Smooth muscle cell (in vitro differentiated cells): ENCODE measurements at regions not wholly inside any gene's neighbourhood (a gene's known extent, or its start where the extent isn't known, plus 50 kb on each side); places are given as distances from the start of the nearest gene placed in this dataset.
"Not testable (repeated sequence)": the region's sequence is repeated elsewhere in the genome, so short reads cannot be mapped to it uniquely, and the experiment has no call there.

ENCODE experiments used
- DNase-seq: peaks from one replicate; lab custom pipeline; 2025; ENCODE audit not compliant: unreplicated experiment; lab: John Stamatoyannopoulos, UW
- H2AFZ ChIP-seq: fragments of 200-600 bp; sonication (generic); 2 replicates; pipeline ENCODE4 v1.6.0; 2016; ENCODE audit warnings: antibody characterized with exemption, low read depth, mild to moderate bottlenecking
- H3F3A ChIP-seq: fragments of 200-600 bp; sonication (generic); 2 replicates; pipeline ENCODE4 v1.6.0; 2017; ENCODE audit warnings: antibody characterized with exemption, low read depth
- H3K27ac ChIP-seq: fragments of 200-600 bp; sonication (generic); 2 replicates; pipeline ENCODE4 v1.5.1; 2016; ENCODE audit warnings: low read depth, mild to moderate bottlenecking
- H3K27me3 ChIP-seq: fragments of 200-600 bp; sonication (generic); 2 replicates; pipeline ENCODE4 v1.6.1; 2016; ENCODE audit warnings: low read depth, mild to moderate bottlenecking
- H3K36me3 ChIP-seq: fragments of 200-600 bp; sonication (generic); 2 replicates; pipeline ENCODE4 v1.5.1; 2016; ENCODE audit warnings: low read depth
- H3K4me1 ChIP-seq: fragments of 200-600 bp; sonication (generic); 2 replicates; pipeline ENCODE4 v1.5.1; 2016; ENCODE audit warnings: low read depth
- H3K4me2 ChIP-seq: fragments of 200-600 bp; sonication (generic); 2 replicates; pipeline ENCODE4 v1.6.0; 2016; ENCODE audit warnings: mild to moderate bottlenecking
- H3K4me3 ChIP-seq: fragments of 200-600 bp; sonication (generic); 2 replicates; pipeline ENCODE4 v1.5.1; 2016; ENCODE audit warnings: mild to moderate bottlenecking
- H3K79me2 ChIP-seq: fragments of 200-600 bp; sonication (generic); 2 replicates; pipeline ENCODE4 v1.6.0; 2016; ENCODE audit warnings: low read depth, mild to moderate bottlenecking
- H3K9ac ChIP-seq: fragments of 200-600 bp; sonication (generic); 2 replicates; pipeline ENCODE4 v1.6.0; 2016; ENCODE audit warnings: low read depth
- H3K9me3 ChIP-seq: fragments of 200-600 bp; sonication (generic); replicated peaks from 2 replicates; pipeline ENCODE4 v1.5.1; 2016; ENCODE audit warnings: low read depth
- H4K20me1 ChIP-seq: fragments of 200-600 bp; sonication (generic); 2 replicates; pipeline ENCODE4 v1.6.0; 2016; ENCODE audit warnings: low read depth
- WGBS: methylation state at CpG from one replicate; pipeline ENCODE4 v1.1.7; 2016; ENCODE audit warnings: low lambda C conversion rate; 5-methylcytosine and 5-hydroxymethylcytosine counted together

GRCh38 chr9:40097992-40098391, 742.5 kb downstream of the SPATA31A1 start:
- not testable (repeated sequence) for H2AFZ ChIP-seq, DNase-seq, H3K9ac ChIP-seq, H3K4me3 ChIP-seq, H3F3A ChIP-seq, H3K79me2 ChIP-seq, H3K27ac ChIP-seq, H3K4me1 ChIP-seq, H3K27me3 ChIP-seq, H3K4me2 ChIP-seq, H3K36me3 ChIP-seq, H3K9me3 ChIP-seq, H4K20me1 ChIP-seq
- 4% methylated on average over 2 of the region's 2 CpGs for WGBS

GRCh38 chr9:40106003-40106782, 750.7 kb downstream of the SPATA31A1 start:
- not testable (repeated sequence) for H3K9me3 ChIP-seq, H3K27me3 ChIP-seq, H3F3A ChIP-seq, H3K79me2 ChIP-seq, H3K4me1 ChIP-seq, H3K36me3 ChIP-seq, DNase-seq, H3K27ac ChIP-seq, H4K20me1 ChIP-seq
- peak overlapping the region; percentile 90 for H2AFZ ChIP-seq
- peak overlapping the region; percentile 84 for H3K4me2 ChIP-seq
- WGBS: 10% methylated on average over 34 of the region's 71 CpGs
- H3K9ac ChIP-seq: peak overlapping the region; percentile 51
- H3K4me3 ChIP-seq: peak overlapping the region; percentile 67

- not testable (repeated sequence) for H3K36me3 ChIP-seq, H3K27ac ChIP-seq, H3K9me3 ChIP-seq, H3K9ac ChIP-seq, H3K79me2 ChIP-seq, H3F3A ChIP-seq, DNase-seq, H3K4me1 ChIP-seq, H3K27me3 ChIP-seq, H2AFZ ChIP-seq, H4K20me1 ChIP-seq
- no CpG with 5 or more reads among the region's 33 CpGs for WGBS
- Histone ChIP-seq H3K4me3 (peak overlapping the region; percentile 67), H3K4me2 (peak overlapping the region; percentile 65)
Observed at GRCh38 chr9:40106783-40107248, 751.3 kb downstream of the SPATA31A1 start.

- H3K27ac ChIP-seq, H3K79me2 ChIP-seq, H3K9ac ChIP-seq, H3K4me3 ChIP-seq, H4K20me1 ChIP-seq, H2AFZ ChIP-seq, H3K9me3 ChIP-seq, H3K27me3 ChIP-seq, H3K36me3 ChIP-seq, H3K4me2 ChIP-seq, H3K4me1 ChIP-seq, H3F3A ChIP-seq, DNase-seq: not testable (repeated sequence)
- 100% methylated on average over 9 of the region's 26 CpGs for WGBS
Observed at GRCh38 chr9:40107251-40107650, 751.8 kb downstream of the SPATA31A1 start.

GRCh38 chr9:40108465-40108864, 753.0 kb downstream of the SPATA31A1 start:
- H4K20me1 ChIP-seq, H3K4me2 ChIP-seq, H3K9ac ChIP-seq, H3K36me3 ChIP-seq, H3K4me3 ChIP-seq, H3K79me2 ChIP-seq, DNase-seq, H3K4me1 ChIP-seq, H3K27ac ChIP-seq, H3K9me3 ChIP-seq, H3F3A ChIP-seq, H3K27me3 ChIP-seq, H2AFZ ChIP-seq: not testable (repeated sequence)
- WGBS: 100% methylated on average over 4 of the region's 30 CpGs

GRCh38 chr9:40110751-40111150, 755.3 kb downstream of the SPATA31A1 start:
- H3K36me3 ChIP-seq, H3K4me2 ChIP-seq, H3K4me3 ChIP-seq, H3K79me2 ChIP-seq, H3K9ac ChIP-seq, H3K9me3 ChIP-seq, H3K27ac ChIP-seq, H3F3A ChIP-seq, H3K4me1 ChIP-seq, H3K27me3 ChIP-seq, H2AFZ ChIP-seq, H4K20me1 ChIP-seq, DNase-seq: not testable (repeated sequence)
- WGBS: 98% methylated on average over 10 of the region's 18 CpGs

- not testable (repeated sequence) for DNase-seq, H3K27me3 ChIP-seq, H4K20me1 ChIP-seq, H3K4me2 ChIP-seq, H2AFZ ChIP-seq, H3K27ac ChIP-seq, H3K9me3 ChIP-seq, H3K4me3 ChIP-seq, H3F3A ChIP-seq, H3K79me2 ChIP-seq, H3K9ac ChIP-seq, H3K36me3 ChIP-seq, H3K4me1 ChIP-seq
- WGBS: 89% methylated on average over 14 of the region's 27 CpGs
Observed at GRCh38 chr9:40111571-40111970, 756.1 kb downstream of the SPATA31A1 start.

GRCh38 chr9:40130598-40130997, 775.1 kb downstream of the SPATA31A1 start:
- DNase-seq, H3K27me3 ChIP-seq, H2AFZ ChIP-seq, H3K79me2 ChIP-seq, H3K4me2 ChIP-seq, H3K9ac ChIP-seq, H3K4me3 ChIP-seq, H4K20me1 ChIP-seq, H3K4me1 ChIP-seq, H3F3A ChIP-seq, H3K9me3 ChIP-seq, H3K36me3 ChIP-seq, H3K27ac ChIP-seq: not testable (repeated sequence)
- 89% methylated on average over 1 of the region's 1 CpG for WGBS
